DND-41 (cell line): ENCODE measurements at regions not wholly inside any gene's neighbourhood (a gene's known extent, or its start where the extent isn't known, plus 50 kb on each side); places are given as distances from the start of the nearest gene placed in this dataset.

ENCODE experiments used
- EZH2 ChIP-seq: IDR thresholded peaks from 3 replicates; pipeline ENCODE4 v1.6.1; 2012; ENCODE audit warnings: borderline replicate concordance, low read depth, mild to moderate bottlenecking, moderate library complexity, low read length, inconsistent platforms; ENCODE audit not compliant: severe bottlenecking
- TF ChIP-seq, protein P1 (sequence below): IDR thresholded peaks from 2 replicates; pipeline ENCODE4 v1.5.1; 2012; ENCODE audit warnings: borderline replicate concordance, low read length, moderate library complexity, mild to moderate bottlenecking; ENCODE audit not compliant: poor library complexity, severe bottlenecking; ENCODE audit errors: extremely low read depth

DNA sequence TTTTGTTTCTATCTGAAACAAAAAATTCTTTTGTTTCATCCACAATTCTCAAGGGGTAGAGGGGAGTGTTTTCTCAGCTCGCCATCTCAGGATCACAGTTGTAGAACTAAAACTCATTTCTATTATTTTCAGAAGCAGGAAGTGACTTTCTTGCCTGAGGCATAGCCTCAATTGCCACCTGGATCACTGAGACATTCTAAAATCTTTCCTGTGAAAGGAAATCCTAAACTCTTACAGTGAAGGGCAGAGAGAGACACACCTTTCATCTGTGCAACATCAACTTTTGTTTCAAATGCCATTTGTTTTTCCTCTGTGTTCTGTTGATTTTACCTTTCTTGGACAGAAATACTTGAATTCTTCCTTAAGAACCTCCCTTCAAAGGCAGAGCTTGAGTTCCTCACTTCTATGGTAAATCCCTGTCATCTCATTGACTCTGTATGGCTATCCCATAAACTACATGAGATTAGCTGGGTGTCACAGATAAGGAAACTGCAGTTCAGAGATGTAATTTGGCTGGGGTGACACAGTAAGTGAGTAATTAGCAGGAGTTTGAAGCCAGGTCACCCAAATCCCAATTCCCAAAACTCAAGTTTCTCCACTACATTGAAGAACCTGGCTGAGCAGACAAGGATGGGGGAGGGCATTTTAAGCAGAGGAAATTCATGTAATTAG is 224.4 kb upstream of the HTR2A start:
- TF ChIP-seq, protein P1, sequence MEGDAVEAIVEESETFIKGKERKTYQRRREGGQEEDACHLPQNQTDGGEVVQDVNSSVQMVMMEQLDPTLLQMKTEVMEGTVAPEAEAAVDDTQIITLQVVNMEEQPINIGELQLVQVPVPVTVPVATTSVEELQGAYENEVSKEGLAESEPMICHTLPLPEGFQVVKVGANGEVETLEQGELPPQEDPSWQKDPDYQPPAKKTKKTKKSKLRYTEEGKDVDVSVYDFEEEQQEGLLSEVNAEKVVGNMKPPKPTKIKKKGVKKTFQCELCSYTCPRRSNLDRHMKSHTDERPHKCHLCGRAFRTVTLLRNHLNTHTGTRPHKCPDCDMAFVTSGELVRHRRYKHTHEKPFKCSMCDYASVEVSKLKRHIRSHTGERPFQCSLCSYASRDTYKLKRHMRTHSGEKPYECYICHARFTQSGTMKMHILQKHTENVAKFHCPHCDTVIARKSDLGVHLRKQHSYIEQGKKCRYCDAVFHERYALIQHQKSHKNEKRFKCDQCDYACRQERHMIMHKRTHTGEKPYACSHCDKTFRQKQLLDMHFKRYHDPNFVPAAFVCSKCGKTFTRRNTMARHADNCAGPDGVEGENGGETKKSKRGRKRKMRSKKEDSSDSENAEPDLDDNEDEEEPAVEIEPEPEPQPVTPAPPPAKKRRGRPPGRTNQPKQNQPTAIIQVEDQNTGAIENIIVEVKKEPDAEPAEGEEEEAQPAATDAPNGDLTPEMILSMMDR, result no peak
- TF ChIP-seq EZH2, result no peak
